Stimulated activated CD8-positive, alpha-beta memory T cell treated with anti-CD3 and anti-CD28 coated beads, Interleukin-12 subunit alpha, Interleukin-12 subunit beta, amount 100 ng/mL, for 24 hours (primary cell): ENCODE measurements at regions not wholly inside any gene's neighbourhood (a gene's known extent, or its start where the extent isn't known, plus 50 kb on each side); places are given as distances from the start of the nearest gene placed in this dataset.

ENCODE experiments used
- DNase-seq: peaks from one replicate; pipeline ENCODE4 v3.0.0-alpha.2; 2020; ENCODE audit errors: extremely low read depth

DNA sequence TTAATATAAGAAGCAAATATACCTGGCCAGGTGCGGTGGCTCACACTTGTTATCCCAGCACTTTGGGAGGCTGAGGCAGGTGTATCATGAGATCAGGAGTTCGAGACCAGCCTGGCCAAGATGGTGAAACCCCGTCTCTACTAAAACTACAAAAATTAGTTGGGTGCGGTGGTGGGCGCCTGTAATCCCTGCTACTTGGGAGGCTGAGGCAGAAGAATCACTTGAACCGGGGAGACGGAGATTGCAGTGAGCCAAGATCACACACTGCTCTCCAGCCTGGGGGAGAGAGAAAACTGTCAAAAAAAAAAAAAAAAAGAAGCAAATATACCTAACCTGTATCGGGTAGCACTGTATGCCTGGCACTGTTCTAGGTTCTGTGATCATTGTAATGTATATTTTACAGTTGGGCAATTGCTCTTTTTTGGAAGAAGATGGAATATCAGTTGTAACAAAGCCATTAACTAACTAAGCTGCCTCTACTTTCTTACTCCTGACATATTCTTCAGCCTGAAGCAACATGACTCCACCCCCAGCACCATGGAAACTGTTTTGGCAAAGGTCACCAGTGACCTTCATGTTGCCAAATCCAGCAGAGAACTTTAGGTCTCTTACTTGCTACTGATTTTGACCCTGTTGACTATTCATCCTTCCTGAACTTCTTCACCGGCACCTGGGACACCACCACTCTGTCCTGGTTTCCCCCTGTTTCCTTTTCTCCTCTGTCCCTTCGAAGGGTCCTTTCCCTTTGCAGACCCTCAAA lies 203.8 kb downstream of the RPLP1 start:
- no peak for DNase-seq

GRCh38 chr15:69657626-69658025 lies 205.0 kb downstream of the RPLP1 start:
- no peak for DNase-seq

DNA sequence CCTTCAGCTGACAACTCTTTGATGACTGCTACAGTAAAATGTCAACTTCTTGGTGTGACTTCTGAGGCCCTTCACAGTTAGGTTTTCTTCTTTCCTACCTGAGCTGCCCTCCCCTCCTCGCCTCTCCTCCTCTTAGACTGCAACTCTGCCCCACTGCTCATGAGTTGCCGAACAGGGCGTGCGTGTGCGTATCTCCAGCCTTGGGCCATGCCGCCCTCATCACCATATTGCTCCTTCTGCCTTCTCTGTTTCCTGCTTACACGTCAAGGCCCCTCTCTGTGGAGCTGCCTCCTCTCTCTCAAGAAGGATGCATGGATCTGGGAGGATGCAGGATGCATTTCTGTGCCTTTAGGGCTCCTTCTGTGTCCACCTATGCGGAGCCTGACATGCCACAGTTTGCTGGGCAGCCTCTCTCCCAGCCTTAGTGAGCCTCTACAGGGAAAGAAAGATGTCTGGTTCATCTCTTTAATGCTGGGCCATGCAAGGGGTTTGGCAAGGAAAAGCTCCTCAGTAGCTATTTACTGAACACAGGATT lies 205.9 kb downstream of the RPLP1 start:
- no peak for DNase-seq

- DNase-seq, result no peak
Observed at GRCh38 chr15:69659454-69660050, 206.9 kb downstream of the RPLP1 start.

DNA sequence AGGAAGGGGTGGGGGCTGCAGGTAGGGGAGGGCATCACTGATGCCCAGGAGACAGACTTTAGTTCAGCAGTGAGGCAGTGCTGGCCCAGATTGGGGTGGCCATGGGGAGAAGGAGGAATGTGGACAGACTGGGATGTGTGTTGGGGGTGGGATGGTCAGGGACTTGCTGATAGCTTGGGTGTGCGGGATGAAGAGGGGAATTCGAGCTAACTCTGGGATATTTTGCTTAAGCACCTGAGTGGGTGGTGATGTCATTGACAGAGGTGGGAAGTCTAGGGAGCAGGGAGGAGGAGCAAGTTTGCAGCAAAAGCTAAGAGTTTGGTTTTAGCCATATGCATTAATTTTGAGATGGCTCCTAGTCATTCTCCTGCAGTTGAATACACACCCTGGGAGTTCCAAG lies 207.5 kb downstream of the RPLP1 start:
- DNase-seq, result no peak

GRCh38 chr15:69660658-69661405 lies 208.2 kb downstream of the RPLP1 start:
- DNase-seq, result no peak

- no peak for DNase-seq
Observed at GRCh38 chr15:69661446-69661845, 208.8 kb downstream of the RPLP1 start.

DNA sequence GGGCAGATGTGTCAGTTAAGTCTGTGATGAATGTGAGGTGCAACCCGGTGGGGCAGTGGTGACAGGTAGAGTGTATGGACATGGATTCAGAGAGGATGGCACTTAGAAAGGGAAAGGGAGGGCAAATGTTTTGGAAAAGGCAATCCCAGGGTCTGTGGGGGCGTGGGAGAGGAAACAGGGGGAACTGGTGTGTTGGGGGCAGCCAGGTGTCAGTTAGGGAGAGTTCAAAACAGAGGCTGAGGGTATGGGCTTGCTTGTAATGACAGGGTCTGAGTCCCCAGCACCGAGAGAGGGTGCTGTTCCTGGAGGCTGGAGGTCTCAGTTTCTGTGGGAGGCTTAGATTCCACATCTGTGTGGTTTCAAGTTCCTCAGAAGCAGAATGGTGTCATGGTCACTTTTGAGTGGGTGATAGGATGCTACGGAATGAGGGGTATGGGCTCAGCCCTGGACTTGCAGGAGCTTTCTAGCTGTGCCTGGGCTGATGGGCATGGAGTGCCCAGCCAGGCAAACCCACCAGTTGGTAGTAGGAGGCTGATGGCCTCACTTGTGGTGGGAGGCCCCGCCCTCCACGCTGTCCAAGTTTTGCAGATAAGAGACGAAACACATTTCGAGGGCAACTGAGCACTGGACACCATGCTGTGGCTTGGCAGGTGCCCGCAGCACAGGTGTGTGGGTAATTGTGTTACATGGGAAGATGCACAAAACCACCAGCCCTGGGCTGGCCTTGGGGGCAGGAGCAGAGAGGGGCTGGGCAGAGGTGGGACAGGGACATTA lies 209.4 kb downstream of the RPLP1 start:
- no peak for DNase-seq

DNA sequence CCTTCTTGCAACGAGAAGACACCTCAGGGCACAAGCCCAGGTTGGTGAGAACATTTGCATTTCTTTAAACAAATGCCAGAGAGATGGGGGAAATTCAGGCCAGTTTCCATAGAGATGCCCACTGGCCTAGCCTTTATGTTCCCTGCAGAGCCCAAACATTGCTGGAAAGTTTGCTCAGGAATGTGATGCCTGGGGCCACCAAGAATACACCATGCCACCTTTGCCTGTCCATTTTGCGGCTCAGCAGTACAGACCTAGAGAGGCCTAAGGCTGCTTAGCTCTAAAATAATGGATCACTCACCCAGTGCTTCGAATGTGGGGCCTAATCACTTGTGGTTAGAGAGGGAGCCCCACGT lies 210.0 kb downstream of the RPLP1 start:
- DNase-seq, result no peak

- no peak for DNase-seq
Observed at GRCh38 chr15:69663441-69663840, 210.8 kb downstream of the RPLP1 start.

- no peak for DNase-seq
Observed at GRCh38 chr15:69663982-69664381, 211.4 kb downstream of the RPLP1 start.

GRCh38 chr15:69664572-69665571 lies 212.3 kb downstream of the RPLP1 start:
- no peak for DNase-seq

DNA sequence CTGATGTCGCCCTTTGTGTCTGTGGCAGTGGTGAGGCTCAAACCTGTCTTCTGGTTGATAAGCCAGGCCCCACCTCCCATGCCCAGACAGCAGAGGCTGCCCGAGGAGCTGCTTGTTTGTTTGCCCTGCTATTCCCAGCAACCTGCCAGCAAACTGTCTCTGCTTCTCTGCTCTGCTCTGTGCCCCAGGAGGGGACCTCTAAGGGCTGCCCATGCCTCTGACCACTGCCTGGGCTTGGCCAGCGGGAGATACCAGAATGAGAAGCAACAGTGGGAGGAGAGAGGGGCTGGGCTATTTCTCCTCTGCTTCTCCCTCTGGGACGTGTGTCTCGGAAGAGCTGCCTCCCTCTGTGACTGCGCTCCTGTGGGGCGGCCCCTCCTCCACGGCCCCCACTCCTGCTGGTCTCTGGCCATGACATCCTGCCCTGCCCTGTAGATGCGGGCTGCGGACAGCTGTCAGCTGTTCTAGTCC lies 213.1 kb downstream of the RPLP1 start:
- no peak for DNase-seq

DNA sequence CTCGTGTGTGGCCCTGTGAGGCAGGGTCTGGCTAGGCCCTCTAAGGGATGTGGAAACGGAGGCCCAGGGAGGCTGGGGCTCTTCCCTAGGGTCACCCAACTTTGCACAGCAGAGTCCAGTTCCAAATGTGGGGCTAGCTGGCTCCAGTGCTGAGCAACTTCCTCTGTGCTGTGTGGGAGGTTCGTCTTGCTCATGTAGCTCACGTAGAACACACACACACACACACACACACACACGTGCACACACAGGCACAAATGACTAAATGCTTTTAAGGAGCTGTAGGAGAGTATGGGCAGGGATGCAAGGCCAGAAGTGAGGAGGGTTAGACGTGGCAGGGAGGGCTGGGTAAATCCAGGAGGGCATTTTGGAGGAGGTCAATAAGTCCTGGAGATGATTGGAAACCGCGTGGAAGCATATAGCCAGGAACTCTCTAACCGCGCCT lies 213.8 kb downstream of the RPLP1 start:
- DNase-seq, result no peak

DNA sequence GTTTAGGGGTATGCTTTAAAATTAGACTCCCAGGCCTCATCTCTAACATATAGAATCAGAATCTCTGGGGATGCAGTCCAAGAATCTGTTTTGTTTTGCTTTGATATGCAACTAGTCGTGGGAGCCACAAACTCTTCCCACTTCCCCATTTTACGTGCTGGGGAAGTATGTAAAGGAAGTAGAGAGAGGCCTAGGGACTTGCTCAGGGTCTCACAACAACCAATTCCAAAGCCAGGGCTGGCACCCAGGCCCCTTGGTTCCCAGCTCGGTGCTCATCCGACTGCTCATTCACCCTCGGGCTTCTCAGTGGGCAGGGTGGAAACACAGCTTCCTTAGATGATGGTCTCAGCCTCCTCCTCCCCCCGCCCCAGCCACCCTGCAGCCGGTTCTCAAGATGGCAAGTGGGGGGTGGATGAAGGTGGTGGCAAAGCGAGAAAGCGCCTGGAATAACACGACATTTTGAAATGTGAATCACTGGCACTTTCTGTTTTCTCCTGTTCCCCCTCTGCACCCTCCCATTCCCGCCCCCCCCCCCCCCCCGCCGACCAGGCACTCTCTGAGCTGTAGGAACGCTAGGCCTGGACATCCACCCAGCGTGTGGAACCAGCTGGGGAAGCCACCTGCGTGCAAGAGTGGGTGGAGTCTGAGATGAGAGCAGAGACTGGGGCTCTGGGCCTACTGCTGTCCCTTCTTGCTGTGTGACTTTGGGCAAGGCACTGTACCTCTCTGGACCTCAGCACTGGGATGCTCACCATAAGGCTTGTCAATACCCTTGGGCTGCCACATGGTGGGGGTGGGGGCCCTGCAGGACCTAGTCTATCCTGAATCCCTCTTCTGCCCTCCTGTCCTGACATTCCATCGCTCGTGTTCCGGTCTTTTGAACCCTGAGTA lies 214.5 kb downstream of the RPLP1 start:
- DNase-seq, result no peak

DNA sequence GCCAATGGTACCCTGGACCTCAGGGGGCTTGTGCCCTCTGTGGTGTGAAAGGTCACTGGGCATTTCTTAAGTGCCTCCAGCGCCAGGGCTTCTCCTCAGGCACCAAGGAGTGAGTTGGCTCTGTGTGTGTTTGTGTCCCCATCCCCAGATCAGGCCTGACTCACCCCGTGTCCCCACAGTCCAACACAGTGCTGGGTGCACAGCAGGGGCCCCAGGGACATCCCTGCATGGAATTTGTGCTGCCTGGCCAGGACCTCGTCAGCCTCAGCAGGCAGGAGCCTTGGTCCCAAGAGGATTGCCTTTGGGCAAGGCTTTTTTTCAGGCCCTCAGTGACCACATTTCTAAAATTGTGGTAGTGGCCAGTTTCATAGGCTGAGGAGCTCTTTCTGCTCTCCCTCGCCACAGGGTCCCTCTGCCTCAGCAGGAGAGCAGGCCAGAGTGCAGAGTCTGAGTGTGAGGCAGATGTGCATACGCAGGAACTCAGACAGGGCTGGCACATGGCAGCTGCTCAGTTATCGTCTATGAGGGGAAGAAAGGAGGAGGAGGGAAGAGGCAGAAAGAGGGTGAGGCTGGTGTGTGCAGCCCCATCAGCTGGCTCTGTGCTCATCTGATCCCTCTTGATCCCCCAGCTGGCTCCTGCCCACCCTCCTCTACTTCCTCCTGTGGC lies 215.6 kb downstream of the RPLP1 start:
- DNase-seq, result no peak

DNA sequence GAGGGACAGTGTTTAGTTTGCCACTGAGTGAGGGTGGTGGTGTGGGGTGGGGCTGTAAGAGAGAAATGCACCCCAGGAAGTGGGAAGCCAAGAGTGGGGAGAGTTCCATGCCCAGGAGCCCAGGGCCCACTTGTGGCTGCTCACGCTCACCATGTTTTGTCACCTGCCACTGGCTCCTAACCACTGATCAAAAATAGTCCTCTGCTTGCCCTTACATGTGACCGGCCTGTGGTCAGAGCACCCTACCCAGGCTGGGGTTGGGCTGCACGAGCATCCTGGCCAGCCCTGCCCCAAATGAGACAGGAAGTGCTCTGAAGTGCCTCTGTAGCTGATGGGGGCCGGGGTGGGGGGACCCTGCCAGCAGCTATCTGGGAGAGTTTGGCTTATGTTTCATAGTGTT lies 216.3 kb downstream of the RPLP1 start:
- DNase-seq, result no peak

- DNase-seq, result no peak
Observed at GRCh38 chr15:69669446-69669845, 216.8 kb downstream of the RPLP1 start.

- no peak for DNase-seq
Observed at GRCh38 chr15:69673291-69673881, 220.8 kb downstream of the RPLP1 start.
